ENCODE measurements at regions not wholly inside any gene's neighbourhood (a gene's known extent, or its start where the extent isn't known, plus 50 kb on each side); places are given as distances from the start of the nearest gene placed in this dataset.

DNA sequence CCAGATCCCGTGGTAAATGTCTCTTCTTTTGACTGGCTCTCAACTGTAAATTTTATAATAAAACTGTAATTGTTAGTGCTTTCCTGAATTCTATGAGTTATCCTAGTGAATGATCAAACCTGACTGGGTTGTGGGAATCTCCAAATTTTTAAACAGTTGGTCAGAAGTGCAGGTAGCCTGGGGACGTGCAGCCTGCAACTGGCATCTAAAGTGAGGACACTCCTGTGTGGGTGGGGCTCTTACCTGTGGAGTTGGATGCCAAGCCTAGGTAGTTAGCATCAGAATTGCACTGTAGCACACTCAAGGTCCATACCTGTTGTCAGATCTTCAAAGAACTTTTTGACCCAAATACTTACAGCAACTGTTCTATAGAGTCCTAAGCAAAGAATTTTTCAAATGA, 207.1 kb upstream of the NBEA start:
- Histone ChIP-seq H2AFZ (replicated peaks; ENCODE audit: low read length, poor library complexity) (no peak overlapping the region), H3K4me1 (ENCODE audit: control insufficient read depth, insufficient read depth, low read length) (no peaks in the 10 kb centered on the region), H3K4me3 (ENCODE audit: insufficient read depth, low read depth, low read length) (no peak overlapping the region), H4K8ac (ENCODE audit: low read depth in 2 of 2, low read length in 2 of 2) (no peak overlapping the region), H3K9ac (ENCODE audit: low read depth, low read length) (no peak overlapping the region), H2BK120ac (ENCODE audit: low read depth, low read length) (no peak overlapping the region), H3K27ac (ENCODE audit: insufficient read depth, low read length) (no peak overlapping the region), H3K79me1 (ENCODE audit: low read depth in 1 of 2, low read length in 2 of 2) (no peaks in the 10 kb centered on the region), H3K27me3 (ENCODE audit: control insufficient read depth, insufficient read depth, low read length) (no peaks in the 10 kb centered on the region), H2BK5ac (ENCODE audit: low read depth, low read length, poor library complexity, severe bottlenecking) (no peak overlapping the region), H2AK9ac (replicated peaks; ENCODE audit: low read depth, low read length, poor library complexity) (no peak overlapping the region), H3K9me1 (ENCODE audit: insufficient read depth, low read length) (no peaks in the 10 kb centered on the region), H3K9me3 (ENCODE audit: control insufficient read depth, insufficient read depth, low read length) (no peaks in the 10 kb centered on the region), H4K91ac (ENCODE audit: insufficient read depth, low read depth, low read length) (no peak overlapping the region), H3K4ac (ENCODE audit: low read depth, low read length) (no peak overlapping the region), H3K56ac (ENCODE audit: extremely low read depth, insufficient read depth, low read length) (no peak overlapping the region), H3K23ac (ENCODE audit: low read depth, low read length) (no peak overlapping the region), H4K20me1 (ENCODE audit: insufficient read depth, low read length) (no peaks in the 10 kb centered on the region), H3K14ac (replicated peaks; ENCODE audit: low read depth, low read length) (no peak overlapping the region), H3K4me2 (ENCODE audit: low read depth, low read length) (no peak overlapping the region), H4K5ac (ENCODE audit: low read depth, low read length) (no peak overlapping the region), H2BK20ac (ENCODE audit: low read depth, low read length) (no peak overlapping the region), H2AK5ac (ENCODE audit: low read depth, low read length) (no peak overlapping the region), H2BK15ac (ENCODE audit: low read depth, low read length) (no peak overlapping the region), H3K18ac (ENCODE audit: low read depth, low read length) (no peak overlapping the region), H3K36me3 (ENCODE audit: control insufficient read depth, insufficient read depth, low read length) (no peaks in the 10 kb centered on the region)
- in situ Hi-C loops (cut with MboI; ENCODE audit: low sequenced_read_pairs) (no loop called here), intact Hi-C loops (cut with micrococcal nuclease) (no loop called here), dilution Hi-C loops (cut with HindIII; ENCODE audit: low sequenced_read_pairs, unreplicated experiment) (no loop called here)
- no peak for DNase-seq
- ATAC-seq (ENCODE audit: low read depth): no peak
- TF ChIP-seq MAFK (IDR thresholded peaks at IDR 0.05; ENCODE audit: low read depth, low read length) (no peak), BHLHE40 (IDR thresholded peaks at IDR 0.05; ENCODE audit: low read depth, low read length) (no peak), FOS (IDR thresholded peaks at IDR 0.05; ENCODE audit: low read depth, low read length) (no peak), SMC3 (IDR thresholded peaks at IDR 0.05; ENCODE audit: low read depth, low read length) (no peak), POLR2A (IDR thresholded peaks at IDR 0.05; ENCODE audit: low read depth, low read length) (no peak), NFE2L2 (IDR thresholded peaks at IDR 0.05; ENCODE audit: low read depth, low read length) (no peak), CEBPB (IDR thresholded peaks at IDR 0.05; ENCODE audit: low read depth, low read length) (no peak), CHD1 (IDR thresholded peaks at IDR 0.05; ENCODE audit: low read depth, low read length) (no peak)
- TF ChIP-seq, protein P1, sequence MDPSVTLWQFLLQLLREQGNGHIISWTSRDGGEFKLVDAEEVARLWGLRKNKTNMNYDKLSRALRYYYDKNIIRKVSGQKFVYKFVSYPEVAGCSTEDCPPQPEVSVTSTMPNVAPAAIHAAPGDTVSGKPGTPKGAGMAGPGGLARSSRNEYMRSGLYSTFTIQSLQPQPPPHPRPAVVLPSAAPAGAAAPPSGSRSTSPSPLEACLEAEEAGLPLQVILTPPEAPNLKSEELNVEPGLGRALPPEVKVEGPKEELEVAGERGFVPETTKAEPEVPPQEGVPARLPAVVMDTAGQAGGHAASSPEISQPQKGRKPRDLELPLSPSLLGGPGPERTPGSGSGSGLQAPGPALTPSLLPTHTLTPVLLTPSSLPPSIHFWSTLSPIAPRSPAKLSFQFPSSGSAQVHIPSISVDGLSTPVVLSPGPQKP (IDR thresholded peaks at IDR 0.05; ENCODE audit: borderline replicate concordance, low read depth, low read length): no peak
- CTCF ChIA-PET: no interaction called here
- POLR2A ChIA-PET (ENCODE audit: unreplicated experiment): no interaction called here
- no CpG with 5 or more reads among the region's 2 CpGs for WGBS, 2 experiments (ENCODE audit: extremely low coverage in 2 of 2, insufficient read length in 1 of 2)
- BruUV-seq (replicated peaks): no TSS peak

Data from IMR-90 (cell line).